H1 (cell line): ENCODE measurements at regions not wholly inside any gene's neighbourhood (a gene's known extent, or its start where the extent isn't known, plus 50 kb on each side); places are given as distances from the start of the nearest gene placed in this dataset.

Source experiments
- CBX5 ChIP-seq: fragments of 300-800, 300-1000 bp; sonication (generic); IDR thresholded peaks from 2 replicates; pipeline ENCODE4 v1.7.1; 2016; ENCODE audit warnings: antibody characterized with exemption, low read length, low read depth
- CTCF ChIP-seq, 3 experiments: IDR thresholded peaks; 1 replicate in 2 of 3; 2 replicates in 1 of 3; pipeline versions ENCODE4 v1.5.1 to v1.6.1; 2011; ENCODE audit warnings: low read length in 3 of 3, mild to moderate bottlenecking in 3 of 3, inconsistent platforms in 2 of 3, low read depth in 1 of 3, moderate library complexity in 1 of 3; ENCODE audit not compliant: insufficient read depth in 1 of 3; ENCODE audit errors: control extremely low read depth in 1 of 3
- JUN ChIP-seq: IDR thresholded peaks from 2 replicates; pipeline ENCODE4 v1.6.1; 2011; ENCODE audit warnings: low read depth, mild to moderate bottlenecking, improper control_type of control experiment, low read length
- JUND ChIP-seq: IDR thresholded peaks from 2 replicates; pipeline ENCODE4 v1.6.1; 2011; ENCODE audit warnings: mild to moderate bottlenecking, improper control_type of control experiment, low read length
- POLR2A ChIP-seq, 2 experiments: IDR thresholded peaks; 1 replicate in 1 of 2; 2 replicates in 1 of 2; pipeline ENCODE4 v1.6.1; 2011; ENCODE audit warnings: low read depth in 2 of 2, low read length in 2 of 2, mild to moderate bottlenecking in 2 of 2; ENCODE audit errors: control extremely low read depth in 1 of 2
- POLR2AphosphoS5 ChIP-seq: IDR thresholded peaks from 2 replicates; pipeline ENCODE4 v1.6.1; 2011; ENCODE audit warnings: low read depth, low read length
- RXRA ChIP-seq: IDR thresholded peaks from 2 replicates; pipeline ENCODE4 v1.6.1; 2011; ENCODE audit warnings: low read depth, mild to moderate bottlenecking, low read length, moderate library complexity; ENCODE audit not compliant: insufficient read depth

- TF ChIP-seq CTCF (IDR thresholded peaks at IDR 0.05; ENCODE audit: control extremely low read depth in 1 of 3, insufficient read depth in 1 of 3, low read depth in 1 of 3, low read length in 3 of 3) (no peak), POLR2A (IDR thresholded peaks at IDR 0.05; ENCODE audit: control extremely low read depth in 1 of 2, low read depth in 2 of 2, low read length in 2 of 2) (no peak), RXRA (no peak), POLR2AphosphoS5 (no peak), CBX5 (no peak), JUN (no peak), JUND (no peak)
Measured at GRCh38 chr12:41935911-41936310, 208.8 kb downstream of the GXYLT1 start.
